PC-3 (cell line): ENCODE measurements at regions not wholly inside any gene's neighbourhood (a gene's known extent, or its start where the extent isn't known, plus 50 kb on each side); places are given as distances from the start of the nearest gene placed in this dataset.

Experiments
- ATAC-seq: fragments of 200-7000 bp; cut with Tn5 transposase; 2 replicates; pipeline ENCODE4 v1.9.1; 2020; ENCODE audit warnings: mild to moderate bottlenecking, moderate library complexity
- BruUV-seq: library from RNA; stranded (reverse); fragments of 400-500 nt; replicated peaks from 2 replicates; lab custom pipeline; 2021; lab: Mats Ljungman, UMichigan
- CTCF ChIA-PET: fragments of 300-600 bp; sonication (Branson Sonifier 250); formaldehyde crosslinking; loops from one replicate; lab custom pipeline; 2022; ENCODE audit warnings: antibody characterized with exemption; lab: Charles Lee
- POLR2A ChIA-PET: fragments of 300-600 bp; sonication (Branson Sonifier 250); formaldehyde crosslinking; loops from one replicate; lab custom pipeline; 2022; ENCODE audit warnings: antibody characterized with exemption; ENCODE audit not compliant: unreplicated experiment; lab: Charles Lee
- DNase-seq: peaks from one replicate; pipeline ENCODE4 v3.0.0-alpha.2; 2015
- H2AFZ ChIP-seq: fragments of 300-600 bp; sonication (generic); 2 replicates; pipeline ENCODE4 v1.6.0; 2016; ENCODE audit warnings: antibody characterized with exemption, low read length
- H3F3A ChIP-seq: fragments of 300-600 bp; sonication (generic); one replicate; pipeline ENCODE4 v1.6.0; 2017; ENCODE audit warnings: antibody characterized with exemption, low read length, control low read depth, mild to moderate bottlenecking; ENCODE audit not compliant: unreplicated experiment
- H3K27ac ChIP-seq: fragments of 300-600 bp; sonication (generic); 2 replicates; pipeline ENCODE4 v1.5.1; 2016; ENCODE audit warnings: mild to moderate bottlenecking, low read length
- H3K27me3 ChIP-seq: fragments of 300-600 bp; sonication (generic); 2 replicates; pipeline ENCODE4 v1.6.1; 2016; ENCODE audit warnings: low read length, mixed read lengths
- H3K36me3 ChIP-seq: fragments of 300-600 bp; sonication (generic); 2 replicates; pipeline ENCODE4 v1.6.1; 2016; ENCODE audit warnings: low read depth, mixed run types, low read length, mixed read lengths
- H3K4me1 ChIP-seq: fragments of 300-600 bp; sonication (generic); 2 replicates; pipeline ENCODE4 v1.5.1; 2016; ENCODE audit warnings: low read length; ENCODE audit not compliant: insufficient read depth
- H3K4me2 ChIP-seq: fragments of 300-600 bp; sonication (generic); 2 replicates; pipeline ENCODE4 v1.6.0; 2016; ENCODE audit warnings: low read length
- H3K4me3 ChIP-seq: fragments of 300-600 bp; sonication (generic); 2 replicates; pipeline ENCODE4 v1.5.1; 2016; ENCODE audit warnings: mild to moderate bottlenecking, low read length, mixed read lengths
- H3K79me2 ChIP-seq: fragments of 300-600 bp; sonication (generic); 2 replicates; pipeline ENCODE4 v1.6.1; 2017; ENCODE audit warnings: low read length, mixed read lengths
- H3K9ac ChIP-seq: fragments of 300-600 bp; sonication (generic); 2 replicates; pipeline ENCODE4 v1.6.0; 2016; ENCODE audit warnings: mild to moderate bottlenecking, low read length
- H3K9me2 ChIP-seq: fragments of 300-600 bp; sonication (generic); replicated peaks from 2 replicates; pipeline ENCODE4 v1.6.1; 2016; ENCODE audit warnings: mixed run types, low read length, mixed read lengths
- H3K9me3 ChIP-seq: fragments of 300-600 bp; sonication (generic); 2 replicates; pipeline ENCODE4 v1.6.1; 2016; ENCODE audit warnings: low read length, mixed read lengths
- H4K20me1 ChIP-seq: fragments of 300-600 bp; sonication (generic); 2 replicates; pipeline ENCODE4 v1.6.1; 2016; ENCODE audit warnings: low read length, mixed read lengths
- CTCF ChIP-seq: fragments of 300-600 bp; sonication (generic); conservative IDR thresholded peaks from 2 replicates; pipeline ENCODE4 v1.5.1; 2017; ENCODE audit warnings: antibody characterized with exemption, low read depth, mild to moderate bottlenecking, low read length
- EZH2 ChIP-seq: fragments of 300-600 bp; sonication (generic); IDR thresholded peaks from one replicate; pipeline ENCODE4 v1.6.1; 2017; ENCODE audit warnings: antibody characterized with exemption, mild to moderate bottlenecking, low read length; ENCODE audit not compliant: unreplicated experiment
- EZH2phosphoT487 ChIP-seq: fragments of 300-600 bp; sonication (generic); IDR thresholded peaks from 2 replicates; pipeline ENCODE4 v1.6.1; 2018; ENCODE audit warnings: mild to moderate bottlenecking, antibody characterized with exemption, low read length, borderline replicate concordance
- intact Hi-C: fragments of 100-400 bp; cut with micrococcal nuclease; formaldehyde crosslinking; loops from 2 replicates; pipeline ENCODE4 v1.9.0; 2023

- no peaks in the 10 kb centered on the region for H3F3A ChIP-seq
- ATAC-seq, result no peak
- ChIA-PET CTCF (no interaction called here), POLR2A (no interaction called here)
- H3K4me2 ChIP-seq, result no peak overlapping the region
- H3K4me1 ChIP-seq, result no peaks in the 10 kb centered on the region
- H3K36me3 ChIP-seq, result no peaks in the 10 kb centered on the region
- H3K4me3 ChIP-seq, result no peak overlapping the region
- H3K27ac ChIP-seq, result no peak overlapping the region
- no peak overlapping the region for H2AFZ ChIP-seq
- H3K27me3 ChIP-seq, result no peaks in the 10 kb centered on the region
- DNase-seq, result no peak
- H3K9me3 ChIP-seq, result no peaks in the 10 kb centered on the region
- BruUV-seq, result no TSS peak
- TF ChIP-seq CTCF (no peak), EZH2phosphoT487 (no peak), EZH2 (no peak)
- H4K20me1 ChIP-seq, result no peaks in the 10 kb centered on the region
- no peak overlapping the region for H3K9ac ChIP-seq
- no peaks in the 10 kb centered on the region for H3K9me2 ChIP-seq
- intact Hi-C loops, result no loop called here
- H3K79me2 ChIP-seq, result no peaks in the 10 kb centered on the region
Observed at GRCh38 chr5:118258223-118258622, 730.1 kb downstream of the DTWD2 start.

- BruUV-seq, result no TSS peak
- DNase-seq (no peak), ATAC-seq (no peak)
- no peak overlapping the region for H3K27ac ChIP-seq
- H3F3A ChIP-seq, result no peaks in the 10 kb centered on the region
- no peaks in the 10 kb centered on the region for H3K27me3 ChIP-seq
- no peaks in the 10 kb centered on the region for H3K36me3 ChIP-seq
- H3K79me2 ChIP-seq, result no peaks in the 10 kb centered on the region
- no peaks in the 10 kb centered on the region for H3K9me2 ChIP-seq
- CTCF ChIA-PET, result no interaction called here
- no peaks in the 10 kb centered on the region for H3K9me3 ChIP-seq
- no peak overlapping the region for H2AFZ ChIP-seq
- H3K4me3 ChIP-seq, result no peak overlapping the region
- H3K4me1 ChIP-seq, result no peaks in the 10 kb centered on the region
- H3K4me2 ChIP-seq, result no peak overlapping the region
- TF ChIP-seq EZH2phosphoT487 (no peak), EZH2 (no peak), CTCF (no peak)
- H3K9ac ChIP-seq, result no peak overlapping the region
- H4K20me1 ChIP-seq, result no peaks in the 10 kb centered on the region
- intact Hi-C loops, result no loop called here
- POLR2A ChIA-PET, result no interaction called here
Observed at GRCh38 chr5:118257066-118257465, 731.3 kb downstream of the DTWD2 start.

- Histone ChIP-seq H3K9me2 (no peaks in the 10 kb centered on the region), H3K9me3 (no peaks in the 10 kb centered on the region), H3K4me1 (no peaks in the 10 kb centered on the region), H4K20me1 (no peaks in the 10 kb centered on the region), H2AFZ (no peak overlapping the region), H3K27me3 (no peaks in the 10 kb centered on the region), H3F3A (no peaks in the 10 kb centered on the region), H3K27ac (no peak overlapping the region), H3K4me3 (no peak overlapping the region), H3K9ac (no peak overlapping the region), H3K79me2 (no peaks in the 10 kb centered on the region), H3K36me3 (no peaks in the 10 kb centered on the region), H3K4me2 (no peak overlapping the region)
- ATAC-seq, result no peak
- intact Hi-C loops, result no loop called here
- POLR2A ChIA-PET, result no interaction called here
- CTCF ChIA-PET, result no interaction called here
- BruUV-seq, result no TSS peak
- no peak for DNase-seq
- TF ChIP-seq CTCF, result no peak
- TF ChIP-seq EZH2phosphoT487, result no peak
- TF ChIP-seq EZH2, result no peak
Observed at GRCh38 chr5:118253225-118254061, 734.9 kb downstream of the DTWD2 start.
